ENCODE measurements at regions not wholly inside any gene's neighbourhood (a gene's known extent, or its start where the extent isn't known, plus 50 kb on each side); places are given as distances from the start of the nearest gene placed in this dataset.

GRCh38 chr10:130372222-130372621 lies 236.0 kb downstream of the GLRX3 start:
- DNase-seq: no peak

GRCh38 chr10:130372866-130373265 lies 236.7 kb downstream of the GLRX3 start:
- no peak for DNase-seq

DNA sequence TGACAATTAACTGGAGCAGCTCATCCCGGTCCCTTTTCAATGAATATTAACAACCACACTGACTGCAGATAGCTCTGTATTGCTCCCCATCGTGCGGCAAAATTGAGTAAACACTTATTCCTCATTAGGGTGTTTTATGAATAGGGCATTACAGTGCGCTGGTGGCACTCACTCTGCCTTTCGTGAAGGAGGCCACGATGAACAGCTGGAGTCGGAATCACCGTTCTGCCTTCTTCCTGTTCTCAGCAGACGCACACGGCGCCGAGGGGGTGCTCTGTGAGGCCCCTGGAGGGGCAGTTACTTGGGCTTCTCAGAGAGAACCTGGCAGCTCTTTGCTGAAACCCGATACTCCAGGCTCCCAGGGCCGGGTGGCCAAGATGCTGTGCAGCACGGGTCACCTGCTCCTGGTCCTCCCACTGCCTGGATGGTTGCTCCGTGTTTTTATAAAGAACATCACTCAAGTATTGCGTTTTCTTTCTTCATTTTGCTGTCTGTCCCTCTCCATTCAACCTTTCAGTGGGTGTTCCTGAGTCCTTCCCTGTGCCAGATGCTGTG lies 241.9 kb downstream of the GLRX3 start:
- DNase-seq: no peak

DNA sequence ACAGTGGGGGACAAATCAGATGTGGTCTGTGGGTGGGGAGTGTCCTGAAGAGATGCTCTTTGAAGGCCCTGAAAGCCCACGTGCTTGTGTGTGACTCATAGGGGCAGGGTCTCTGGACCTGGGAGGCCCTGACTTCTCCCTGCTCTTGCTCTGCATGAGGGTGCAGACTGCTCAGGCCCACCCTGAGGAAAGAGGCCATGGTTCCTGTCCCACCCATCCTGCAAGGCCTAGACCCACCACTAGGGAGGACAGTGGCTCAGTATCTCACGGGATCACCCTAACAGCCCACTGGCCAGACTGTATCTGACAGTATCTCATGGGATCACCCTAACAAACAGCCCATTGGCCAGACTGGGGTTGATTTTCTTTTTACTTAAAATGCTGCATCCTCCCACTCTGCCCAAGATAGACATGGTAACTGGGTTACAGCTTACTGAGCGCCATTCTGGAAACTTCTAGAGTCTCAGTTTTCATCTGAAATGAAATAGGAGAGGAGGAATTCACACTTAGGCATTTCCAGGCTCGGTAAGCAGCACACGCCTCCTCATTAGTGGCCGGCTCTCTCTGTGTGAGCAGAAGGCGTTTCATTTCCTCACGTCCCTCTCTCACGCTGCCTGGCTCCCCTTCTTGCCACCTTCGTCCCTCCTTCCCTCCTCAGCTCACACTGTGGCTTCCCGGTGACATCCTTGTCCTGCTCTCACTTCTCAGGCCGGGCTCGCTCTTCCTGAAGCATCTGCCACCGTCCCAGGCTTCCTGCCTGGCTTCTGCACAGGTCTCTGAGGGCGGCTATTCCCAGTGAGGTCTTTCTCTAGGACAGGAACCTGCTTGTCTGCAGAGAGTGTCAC lies 242.6 kb downstream of the GLRX3 start:
- DNase-seq: no peak

GRCh38 chr10:130380056-130380455 lies 243.9 kb downstream of the GLRX3 start:
- DNase-seq: no peak

- DNase-seq: no peak
Observed at GRCh38 chr10:130382031-130382430, 245.8 kb downstream of the GLRX3 start.

GRCh38 chr10:130387936-130388580 lies 251.9 kb downstream of the GLRX3 start:
- no peak for DNase-seq

DNA sequence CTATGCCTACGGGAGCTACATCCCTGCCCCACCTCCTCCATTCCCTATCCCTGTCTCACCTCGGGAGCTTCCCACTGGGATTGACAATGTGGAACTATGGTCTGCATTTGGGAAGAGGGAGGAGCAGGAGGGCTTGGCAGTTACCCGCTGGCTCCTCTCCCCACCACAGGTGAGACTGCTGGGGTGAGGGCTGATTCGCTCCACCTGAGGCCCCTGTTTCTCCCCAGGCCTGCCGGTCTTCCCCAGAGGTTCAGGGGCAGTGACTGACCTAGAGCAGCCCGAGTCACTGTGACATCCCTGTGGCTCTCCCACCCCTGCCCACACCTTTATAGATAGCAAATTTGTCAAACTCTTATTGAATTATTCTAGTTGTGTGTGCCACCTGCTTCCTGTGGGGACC lies 252.6 kb downstream of the GLRX3 start:
- no peak for DNase-seq

- DNase-seq: no peak
Observed at GRCh38 chr10:130389906-130390305, 253.7 kb downstream of the GLRX3 start.

GRCh38 chr10:130392031-130392430 lies 255.8 kb downstream of the GLRX3 start:
- DNase-seq: no peak

- DNase-seq: no peak
Observed at GRCh38 chr10:130393342-130393741, 257.2 kb downstream of the GLRX3 start.

- DNase-seq: no peak
Observed at GRCh38 chr10:130394832-130395231, 258.6 kb downstream of the GLRX3 start.

GRCh38 chr10:130395248-130395936 lies 259.2 kb downstream of the GLRX3 start:
- no peak for DNase-seq

- DNase-seq: no peak
Observed at GRCh38 chr10:130396044-130396443, 259.9 kb downstream of the GLRX3 start.

DNA sequence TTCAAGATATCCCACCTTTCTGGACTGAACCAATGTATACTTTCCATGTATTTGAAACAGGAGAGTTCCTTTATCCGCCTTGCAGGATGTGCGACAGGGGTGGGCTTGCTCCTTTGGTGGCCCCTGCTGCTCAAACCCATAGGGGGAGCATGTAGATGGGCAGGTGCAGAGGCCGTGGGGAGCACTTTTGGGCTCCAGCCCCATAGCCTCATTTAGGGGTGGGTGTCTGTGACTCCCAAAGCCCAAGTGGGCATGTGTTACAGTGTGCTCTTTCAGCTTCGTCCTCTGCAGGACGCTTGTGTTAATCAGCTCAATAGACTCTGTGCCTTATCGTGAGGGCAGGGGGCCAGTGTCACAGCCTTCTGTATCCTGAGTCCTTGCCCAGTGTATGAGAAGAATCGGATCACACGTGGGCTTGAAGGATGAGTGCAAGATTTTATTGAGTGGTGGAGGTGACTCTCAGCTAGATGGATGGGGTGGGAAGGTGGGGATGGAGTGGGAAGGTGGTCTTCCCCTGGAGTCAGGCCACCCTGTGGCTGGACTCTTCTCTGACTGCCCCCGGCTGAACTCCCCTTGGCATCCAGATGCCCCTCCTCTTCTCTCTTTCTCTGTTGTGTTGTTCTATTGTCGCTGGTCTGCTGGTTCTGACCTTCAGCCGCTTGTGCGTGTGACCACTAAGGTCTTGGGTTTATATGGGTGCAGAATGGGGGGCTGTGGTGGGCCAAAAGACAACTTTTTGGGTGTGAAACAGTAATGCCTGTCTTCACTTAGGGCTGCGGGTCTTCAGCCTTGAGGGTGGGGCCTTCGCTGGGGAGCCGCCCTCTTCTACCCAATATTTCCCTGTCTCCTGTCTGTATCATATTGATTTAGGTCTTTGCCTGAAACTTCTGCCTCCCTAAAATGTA lies 262.2 kb downstream of the GLRX3 start:
- DNase-seq: no peak

GRCh38 chr10:130399425-130399950 lies 263.3 kb downstream of the GLRX3 start:
- DNase-seq: no peak

DNA sequence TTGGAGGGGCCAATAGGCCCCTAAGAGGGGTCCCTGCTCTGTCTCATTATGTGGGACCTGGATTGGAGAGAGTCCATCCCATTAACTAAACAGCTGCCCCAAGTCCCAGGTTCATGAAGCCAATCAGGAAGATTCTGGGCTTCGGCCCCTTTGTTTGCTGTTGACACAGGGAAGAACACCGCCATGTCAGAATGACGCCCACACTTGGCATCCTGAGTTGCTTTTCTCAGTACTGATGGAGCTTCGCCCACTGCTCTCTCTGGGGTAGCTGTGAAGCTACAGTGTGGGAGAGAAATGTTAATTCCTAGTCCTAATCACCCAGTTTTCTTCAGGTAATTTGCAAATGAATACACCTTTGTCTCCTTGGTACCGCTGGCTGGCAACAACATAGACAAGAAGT lies 264.7 kb downstream of the GLRX3 start:
- DNase-seq: no peak

DNA sequence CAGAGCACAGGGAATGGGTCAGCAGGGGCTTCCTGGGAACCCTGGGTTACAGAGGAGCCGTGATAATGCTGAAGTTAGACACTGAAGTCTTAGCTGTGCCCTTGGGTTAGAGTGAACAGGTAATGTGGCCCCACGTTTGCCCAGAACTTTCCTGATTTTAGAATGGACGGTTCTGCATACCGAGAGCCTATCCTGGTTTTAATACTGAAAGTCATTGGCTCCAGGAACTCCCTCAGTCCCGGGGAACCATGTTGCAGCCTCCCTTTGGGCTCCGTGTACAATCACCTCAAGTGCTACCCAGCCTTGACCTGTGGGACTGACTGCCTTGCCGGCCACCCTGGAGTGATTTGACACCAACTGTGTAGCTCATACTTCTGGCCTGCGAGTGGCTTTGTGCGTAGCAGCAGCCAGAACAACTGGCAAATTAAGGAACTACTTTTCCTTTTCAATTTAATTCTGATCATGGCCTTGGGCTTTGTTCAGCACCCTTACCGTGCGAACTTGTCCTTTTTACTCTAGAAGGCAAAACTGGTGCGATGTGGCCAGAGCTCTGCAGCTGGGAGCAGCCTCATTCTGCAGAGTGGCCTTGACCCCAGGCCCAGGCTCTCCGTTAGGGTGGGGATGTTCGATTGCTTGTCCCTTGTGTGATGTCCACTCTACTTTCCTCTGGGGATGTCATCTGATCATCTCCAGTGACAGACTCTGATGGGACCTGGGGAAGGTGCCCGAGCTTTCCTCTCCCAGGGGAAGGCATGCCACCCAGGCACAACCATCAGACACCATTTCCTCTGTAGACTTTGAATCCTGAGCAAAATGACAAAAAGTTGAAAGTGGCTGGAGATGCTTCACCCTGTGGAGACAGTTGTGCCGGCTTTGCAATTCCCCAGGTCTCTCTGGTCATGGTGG lies 265.9 kb downstream of the GLRX3 start:
- no peak for DNase-seq

- no peak for DNase-seq
Observed at GRCh38 chr10:130403153-130404075, 267.2 kb downstream of the GLRX3 start.

All from effector CD8-positive, alpha-beta T cell (primary cell).